C4-2B (cell line): ENCODE measurements at regions not wholly inside any gene's neighbourhood (a gene's known extent, or its start where the extent isn't known, plus 50 kb on each side); places are given as distances from the start of the nearest gene placed in this dataset.

Experiments used
- CTCF ChIP-seq: fragments of 450-650 bp; conservative IDR thresholded peaks from 2 replicates; pipeline ENCODE4 v1.5.1; 2017; ENCODE audit warnings: mild to moderate bottlenecking
- ZFX ChIP-seq: fragments of 450-650 bp; IDR thresholded peaks from 2 replicates; pipeline ENCODE4 v1.6.1; 2017

DNA sequence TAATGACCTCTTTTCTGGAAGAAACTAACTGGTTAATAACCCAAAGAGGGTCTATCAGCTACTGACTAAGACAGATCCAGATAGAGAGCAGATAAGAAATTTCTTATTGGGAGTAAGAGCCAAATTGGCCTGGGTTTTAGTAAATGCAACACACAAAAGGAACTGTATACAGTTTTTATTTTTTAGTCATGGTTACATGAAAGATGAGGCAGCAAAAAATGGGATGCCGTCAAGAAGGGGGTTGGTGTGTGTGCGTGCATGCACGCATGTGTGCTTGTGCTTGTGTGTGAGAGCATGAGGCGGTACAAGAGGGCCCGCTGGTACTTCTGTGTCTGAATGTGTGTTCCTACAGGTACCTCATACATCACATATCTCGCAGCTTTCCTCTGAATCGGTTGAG, 466.2 kb upstream of the HNRNPA3 start:
- TF ChIP-seq CTCF (no peak), ZFX (no peak)
